ENCODE measurements at regions not wholly inside any gene's neighbourhood (a gene's known extent, or its start where the extent isn't known, plus 50 kb on each side); places are given as distances from the start of the nearest gene placed in this dataset.
"Not testable (repeated sequence)": the region's sequence is repeated elsewhere in the genome, so short reads cannot be mapped to it uniquely, and the experiment has no call there.

- DNase-seq: peak; percentile 58
These were observed 161.2 kb upstream of the XIRP2 start for GRCh38 chr2:166727095-166727494.

- no peak for DNase-seq
These were observed 162.1 kb upstream of the XIRP2 start for GRCh38 chr2:166725927-166726924.

GRCh38 chr2:166716968-166717367 is 171.3 kb upstream of the XIRP2 start:
- DNase-seq: no peak

- DNase-seq: no peak
These were observed 188.2 kb upstream of the XIRP2 start for GRCh38 chr2:166700079-166700478.

GRCh38 chr2:166695154-166695553 is 193.1 kb upstream of the XIRP2 start:
- DNase-seq: no peak

- DNase-seq: not testable (repeated sequence)
These were observed 192.0 kb upstream of the SCN7A start for GRCh38 chr2:166686057-166686456.

- no peak for DNase-seq
These were observed 183.9 kb upstream of the SCN7A start for GRCh38 chr2:166677996-166678395.

- DNase-seq: no peak
These were observed 182.7 kb upstream of the SCN7A start for GRCh38 chr2:166676716-166677115.

- DNase-seq: no peak
These were observed 181.5 kb upstream of the SCN7A start for GRCh38 chr2:166675553-166675952.

- DNase-seq: no peak
These were observed 179.9 kb upstream of the SCN7A start for GRCh38 chr2:166673986-166674385.

GRCh38 chr2:166671801-166672200 is 177.8 kb upstream of the SCN7A start:
- DNase-seq: no peak

- DNase-seq: no peak
These were observed 177.2 kb upstream of the SCN7A start for GRCh38 chr2:166671235-166671634.

- DNase-seq: no peak
These were observed 172.2 kb upstream of the SCN7A start for GRCh38 chr2:166665991-166666940.

- no peak for DNase-seq
These were observed 167.8 kb upstream of the SCN7A start for GRCh38 chr2:166661824-166662223.

GRCh38 chr2:166661391-166661790 is 167.3 kb upstream of the SCN7A start:
- DNase-seq: no peak

GRCh38 chr2:166658901-166659300 is 164.9 kb upstream of the SCN7A start:
- DNase-seq: no peak

- no peak for DNase-seq
These were observed 159.2 kb upstream of the SCN7A start for GRCh38 chr2:166653185-166653813.

GRCh38 chr2:166651991-166652390 is 157.9 kb upstream of the SCN7A start:
- no peak for DNase-seq

- no peak for DNase-seq
These were observed 157.1 kb upstream of the SCN7A start for GRCh38 chr2:166651080-166651675.

- DNase-seq: no peak
These were observed 153.9 kb upstream of the SCN7A start for GRCh38 chr2:166647935-166648334.

GRCh38 chr2:166643980-166644379 is 149.9 kb upstream of the SCN7A start:
- DNase-seq: no peak

- not testable (repeated sequence) for DNase-seq
These were observed 147.5 kb upstream of the SCN7A start for GRCh38 chr2:166641516-166641915.

- no peak for DNase-seq
These were observed 143.0 kb upstream of the SCN7A start for GRCh38 chr2:166637051-166637450.
